WTC11 (cell line): ENCODE measurements at regions not wholly inside any gene's neighbourhood (a gene's known extent, or its start where the extent isn't known, plus 50 kb on each side); places are given as distances from the start of the nearest gene placed in this dataset.

ENCODE experiments used
- ATAC-seq: fragments of 200-7000 bp; cut with Tn5 transposase; 2 replicates; pipeline ENCODE4 v1.10.0; 2021; ENCODE audit warnings: mild to moderate bottlenecking, moderate library complexity
- CTCF ChIA-PET: fragments of 300-600 bp; sonication (Branson Sonifier 250); formaldehyde crosslinking; loops from one replicate; lab custom pipeline; 2021; ENCODE audit warnings: antibody characterized with exemption; lab: Charles Lee
- POLR2A ChIA-PET: fragments of 350-600 bp; sonication (Branson Sonifier 250); formaldehyde crosslinking; loops from one replicate; lab custom pipeline; 2021; ENCODE audit warnings: antibody characterized with exemption; lab: Charles Lee
- DNase-seq: peaks from one replicate; pipeline ENCODE4 v3.0.0; 2021; ENCODE audit warnings: low spot score
- H3K27ac Mint-ChIP-seq: 2 replicates; pipeline ENCODE4 v1.8.0; 2021; ENCODE audit warnings: mixed read lengths
- H3K27me3 Mint-ChIP-seq: 2 replicates; pipeline ENCODE4 v1.8.0; 2021; ENCODE audit warnings: low read depth, mild to moderate bottlenecking, moderate library complexity, mixed read lengths
- H3K36me3 Mint-ChIP-seq: 2 replicates; pipeline ENCODE4 v1.8.0; 2021; ENCODE audit warnings: mixed read lengths
- H3K4me1 Mint-ChIP-seq: 2 replicates; pipeline ENCODE4 v1.8.0; 2022; ENCODE audit warnings: mixed read lengths
- H3K4me3 Mint-ChIP-seq: 2 replicates; pipeline ENCODE4 v1.8.0; 2021; ENCODE audit warnings: mild to moderate bottlenecking, moderate library complexity, mixed read lengths
- H3K9me3 Mint-ChIP-seq: 2 replicates; pipeline ENCODE4 v1.8.0; 2021; ENCODE audit warnings: mixed read lengths
- FOXP1 ChIP-seq: sonication (generic); formaldehyde crosslinking; IDR thresholded peaks from 2 replicates; pipeline ENCODE4 v1.8.0; 2022; ENCODE audit warnings: missing genetic modification reagents, mild to moderate bottlenecking, moderate library complexity, borderline replicate concordance
- GABPB1 ChIP-seq: sonication (generic); formaldehyde crosslinking; IDR thresholded peaks from 2 replicates; pipeline ENCODE4 v1.8.1; 2023; ENCODE audit warnings: mild to moderate bottlenecking, missing genetic modification reagents
- GTF2I ChIP-seq: fragments of 250-450 bp; sonication (Bioruptor Pico); conservative IDR thresholded peaks from 2 replicates; pipeline ENCODE4 v1.4.0; 2021; ENCODE audit warnings: mild to moderate bottlenecking
- JAZF1 ChIP-seq: fragments of 250-450 bp; sonication (Bioruptor Pico); IDR thresholded peaks from 2 replicates; pipeline ENCODE4 v1.9.0; 2021; ENCODE audit warnings: moderate library complexity, mild to moderate bottlenecking, inconsistent platforms
- MXD4 ChIP-seq: fragments of 250-450 bp; sonication (Bioruptor Pico); IDR thresholded peaks from 2 replicates; pipeline ENCODE4 v1.8.0; 2021; ENCODE audit warnings: mild to moderate bottlenecking, moderate library complexity, borderline replicate concordance
- NR3C1 ChIP-seq: sonication (generic); formaldehyde crosslinking; conservative IDR thresholded peaks from 2 replicates; pipeline ENCODE4 v1.8.1; 2023; ENCODE audit warnings: low read depth, mild to moderate bottlenecking, missing genetic modification reagents
- RELA ChIP-seq: sonication (generic); formaldehyde crosslinking; IDR thresholded peaks from 2 replicates; pipeline ENCODE4 v1.8.1; 2022; ENCODE audit warnings: missing genetic modification reagents, mild to moderate bottlenecking, borderline replicate concordance
- SMAD3 ChIP-seq: sonication (generic); formaldehyde crosslinking; IDR thresholded peaks from 2 replicates; pipeline ENCODE4 v1.8.0; 2022; ENCODE audit warnings: missing genetic modification reagents, mild to moderate bottlenecking, borderline replicate concordance
- SOX15 ChIP-seq: fragments of 250-450 bp; sonication (Bioruptor Pico); IDR thresholded peaks from 2 replicates; pipeline ENCODE4 v1.9.0; 2021; ENCODE audit warnings: mild to moderate bottlenecking
- TCF7 ChIP-seq: sonication (generic); formaldehyde crosslinking; IDR thresholded peaks from 2 replicates; pipeline ENCODE4 v1.8.0; 2022; ENCODE audit warnings: mild to moderate bottlenecking, low read depth, missing genetic modification reagents, moderate library complexity
- ZNF121 ChIP-seq: sonication (generic); formaldehyde crosslinking; IDR thresholded peaks from 2 replicates; pipeline ENCODE4 v1.8.0; 2023; ENCODE audit warnings: missing genetic modification reagents
- ZNF219 ChIP-seq: sonication (generic); formaldehyde crosslinking; IDR thresholded peaks from 2 replicates; pipeline ENCODE4 v1.8.0; 2023; ENCODE audit warnings: missing genetic modification reagents, mild to moderate bottlenecking, borderline replicate concordance
- ZNF232 ChIP-seq: sonication (generic); formaldehyde crosslinking; IDR thresholded peaks from 2 replicates; pipeline ENCODE4 v1.8.0; 2022; ENCODE audit warnings: mild to moderate bottlenecking, missing genetic modification reagents
- ZNF317 ChIP-seq: sonication (generic); formaldehyde crosslinking; IDR thresholded peaks from 2 replicates; pipeline ENCODE4 v1.8.1; 2023; ENCODE audit warnings: low read depth, mild to moderate bottlenecking, moderate library complexity, missing genetic modification reagents, borderline replicate concordance
- TF ChIP-seq, protein P1 (sequence below): sonication (generic); formaldehyde crosslinking; IDR thresholded peaks from 2 replicates; pipeline ENCODE4 v1.8.1; 2023; ENCODE audit warnings: mild to moderate bottlenecking, missing genetic modification reagents, moderate library complexity
- TF ChIP-seq, protein P2 (sequence below): fragments of 250-450 bp; sonication (Bioruptor Pico); IDR thresholded peaks from 2 replicates; pipeline ENCODE4 v1.9.0; 2021; ENCODE audit warnings: mild to moderate bottlenecking
- TF ChIP-seq, protein P3 (sequence below): sonication (generic); formaldehyde crosslinking; IDR thresholded peaks from 2 replicates; pipeline ENCODE4 v1.8.1; 2023; ENCODE audit warnings: mild to moderate bottlenecking, missing genetic modification reagents
- TF ChIP-seq, protein P4 (sequence below): sonication (generic); formaldehyde crosslinking; IDR thresholded peaks from 2 replicates; pipeline ENCODE4 v1.8.0; 2022; ENCODE audit warnings: mild to moderate bottlenecking, missing genetic modification reagents
- TF ChIP-seq, protein P5 (sequence below): fragments of 200-600 bp; IDR thresholded peaks from 2 replicates; pipeline ENCODE4 v1.8.0; 2022; ENCODE audit warnings: antibody characterized with exemption
- TF ChIP-seq, protein P6 (sequence below): sonication (generic); formaldehyde crosslinking; IDR thresholded peaks from 2 replicates; pipeline ENCODE4 v1.8.1; 2022; ENCODE audit warnings: low read depth, mild to moderate bottlenecking, moderate library complexity, missing genetic modification reagents, borderline replicate concordance
- TF ChIP-seq, protein P7 (sequence below): fragments of 250-450 bp; sonication (Bioruptor Pico); IDR thresholded peaks from 2 replicates; pipeline ENCODE4 v1.9.0; 2021; ENCODE audit warnings: mild to moderate bottlenecking
- TF ChIP-seq, protein P8 (sequence below): sonication (generic); formaldehyde crosslinking; IDR thresholded peaks from 2 replicates; pipeline ENCODE4 v1.8.0; 2022; ENCODE audit warnings: mild to moderate bottlenecking, missing genetic modification reagents

DNA sequence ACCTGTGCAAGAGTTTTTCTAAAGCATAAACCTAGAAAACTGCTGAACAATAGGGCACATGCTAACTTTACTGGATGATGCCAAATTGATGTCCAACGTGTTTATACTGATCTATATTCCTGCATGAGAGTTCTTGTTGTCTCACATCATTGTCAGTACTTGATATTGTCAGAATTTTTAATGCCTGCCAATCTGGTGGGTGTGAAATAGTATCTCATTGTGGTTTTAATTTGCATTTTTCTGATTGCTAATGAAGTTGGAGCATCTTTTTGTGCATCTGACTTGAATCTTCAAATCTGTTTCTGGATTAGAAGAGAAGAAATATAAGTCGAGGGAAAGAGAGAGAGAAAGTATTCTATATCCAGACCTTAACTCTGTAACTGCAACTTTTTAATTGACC is 309.8 kb upstream of the KIAA1217 start:
- no peaks in the 10 kb centered on the region for H3K4me1 Mint-ChIP-seq
- ATAC-seq = no peak
- H3K4me3 Mint-ChIP-seq = no peak overlapping the region
- ChIA-PET CTCF (no interaction called here), POLR2A (no interaction called here)
- H3K27me3 Mint-ChIP-seq = no peaks in the 10 kb centered on the region
- H3K36me3 Mint-ChIP-seq = no peaks in the 10 kb centered on the region
- DNase-seq = no peak
- no peak for TF ChIP-seq GABPB1
- no peak for TF ChIP-seq MXD4 (CRISPR knock-in tag)
- no peak for TF ChIP-seq GTF2I (CRISPR knock-in tag)
- TF ChIP-seq, protein P1, sequence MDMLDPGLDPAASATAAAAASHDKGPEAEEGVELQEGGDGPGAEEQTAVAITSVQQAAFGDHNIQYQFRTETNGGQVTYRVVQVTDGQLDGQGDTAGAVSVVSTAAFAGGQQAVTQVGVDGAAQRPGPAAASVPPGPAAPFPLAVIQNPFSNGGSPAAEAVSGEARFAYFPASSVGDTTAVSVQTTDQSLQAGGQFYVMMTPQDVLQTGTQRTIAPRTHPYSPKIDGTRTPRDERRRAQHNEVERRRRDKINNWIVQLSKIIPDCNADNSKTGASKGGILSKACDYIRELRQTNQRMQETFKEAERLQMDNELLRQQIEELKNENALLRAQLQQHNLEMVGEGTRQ (CRISPR knock-in tag) = no peak
- TF ChIP-seq, protein P2, sequence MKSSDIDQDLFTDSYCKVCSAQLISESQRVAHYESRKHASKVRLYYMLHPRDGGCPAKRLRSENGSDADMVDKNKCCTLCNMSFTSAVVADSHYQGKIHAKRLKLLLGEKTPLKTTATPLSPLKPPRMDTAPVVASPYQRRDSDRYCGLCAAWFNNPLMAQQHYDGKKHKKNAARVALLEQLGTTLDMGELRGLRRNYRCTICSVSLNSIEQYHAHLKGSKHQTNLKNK (CRISPR knock-in tag) = no peak
- TF ChIP-seq, protein P3, sequence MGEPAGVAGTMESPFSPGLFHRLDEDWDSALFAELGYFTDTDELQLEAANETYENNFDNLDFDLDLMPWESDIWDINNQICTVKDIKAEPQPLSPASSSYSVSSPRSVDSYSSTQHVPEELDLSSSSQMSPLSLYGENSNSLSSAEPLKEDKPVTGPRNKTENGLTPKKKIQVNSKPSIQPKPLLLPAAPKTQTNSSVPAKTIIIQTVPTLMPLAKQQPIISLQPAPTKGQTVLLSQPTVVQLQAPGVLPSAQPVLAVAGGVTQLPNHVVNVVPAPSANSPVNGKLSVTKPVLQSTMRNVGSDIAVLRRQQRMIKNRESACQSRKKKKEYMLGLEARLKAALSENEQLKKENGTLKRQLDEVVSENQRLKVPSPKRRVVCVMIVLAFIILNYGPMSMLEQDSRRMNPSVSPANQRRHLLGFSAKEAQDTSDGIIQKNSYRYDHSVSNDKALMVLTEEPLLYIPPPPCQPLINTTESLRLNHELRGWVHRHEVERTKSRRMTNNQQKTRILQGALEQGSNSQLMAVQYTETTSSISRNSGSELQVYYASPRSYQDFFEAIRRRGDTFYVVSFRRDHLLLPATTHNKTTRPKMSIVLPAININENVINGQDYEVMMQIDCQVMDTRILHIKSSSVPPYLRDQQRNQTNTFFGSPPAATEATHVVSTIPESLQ = no peak
- TF ChIP-seq FOXP1 (CRISPR knock-in tag) = no peak
- TF ChIP-seq, protein P4, sequence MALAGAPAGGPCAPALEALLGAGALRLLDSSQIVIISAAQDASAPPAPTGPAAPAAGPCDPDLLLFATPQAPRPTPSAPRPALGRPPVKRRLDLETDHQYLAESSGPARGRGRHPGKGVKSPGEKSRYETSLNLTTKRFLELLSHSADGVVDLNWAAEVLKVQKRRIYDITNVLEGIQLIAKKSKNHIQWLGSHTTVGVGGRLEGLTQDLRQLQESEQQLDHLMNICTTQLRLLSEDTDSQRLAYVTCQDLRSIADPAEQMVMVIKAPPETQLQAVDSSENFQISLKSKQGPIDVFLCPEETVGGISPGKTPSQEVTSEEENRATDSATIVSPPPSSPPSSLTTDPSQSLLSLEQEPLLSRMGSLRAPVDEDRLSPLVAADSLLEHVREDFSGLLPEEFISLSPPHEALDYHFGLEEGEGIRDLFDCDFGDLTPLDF (CRISPR knock-in tag) = no peak
- no peak for TF ChIP-seq ZNF232
- TF ChIP-seq SOX15 (CRISPR knock-in tag) = no peak
- TF ChIP-seq, protein P5, sequence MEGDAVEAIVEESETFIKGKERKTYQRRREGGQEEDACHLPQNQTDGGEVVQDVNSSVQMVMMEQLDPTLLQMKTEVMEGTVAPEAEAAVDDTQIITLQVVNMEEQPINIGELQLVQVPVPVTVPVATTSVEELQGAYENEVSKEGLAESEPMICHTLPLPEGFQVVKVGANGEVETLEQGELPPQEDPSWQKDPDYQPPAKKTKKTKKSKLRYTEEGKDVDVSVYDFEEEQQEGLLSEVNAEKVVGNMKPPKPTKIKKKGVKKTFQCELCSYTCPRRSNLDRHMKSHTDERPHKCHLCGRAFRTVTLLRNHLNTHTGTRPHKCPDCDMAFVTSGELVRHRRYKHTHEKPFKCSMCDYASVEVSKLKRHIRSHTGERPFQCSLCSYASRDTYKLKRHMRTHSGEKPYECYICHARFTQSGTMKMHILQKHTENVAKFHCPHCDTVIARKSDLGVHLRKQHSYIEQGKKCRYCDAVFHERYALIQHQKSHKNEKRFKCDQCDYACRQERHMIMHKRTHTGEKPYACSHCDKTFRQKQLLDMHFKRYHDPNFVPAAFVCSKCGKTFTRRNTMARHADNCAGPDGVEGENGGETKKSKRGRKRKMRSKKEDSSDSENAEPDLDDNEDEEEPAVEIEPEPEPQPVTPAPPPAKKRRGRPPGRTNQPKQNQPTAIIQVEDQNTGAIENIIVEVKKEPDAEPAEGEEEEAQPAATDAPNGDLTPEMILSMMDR = no peak
- no peak for TF ChIP-seq SMAD3 (CRISPR knock-in tag)
- no peak for TF ChIP-seq ZNF219 (CRISPR knock-in tag)
- no peak for TF ChIP-seq ZNF121
- no peak for TF ChIP-seq ZNF317 (CRISPR knock-in tag)
- TF ChIP-seq JAZF1 (CRISPR knock-in tag) = no peak
- no peak for TF ChIP-seq RELA (CRISPR knock-in tag)
- no peak for TF ChIP-seq TCF7 (CRISPR knock-in tag)
- peaks cover 17% of the 10 kb centered on the region for H3K9me3 Mint-ChIP-seq
- no peak overlapping the region for H3K27ac Mint-ChIP-seq

DNA sequence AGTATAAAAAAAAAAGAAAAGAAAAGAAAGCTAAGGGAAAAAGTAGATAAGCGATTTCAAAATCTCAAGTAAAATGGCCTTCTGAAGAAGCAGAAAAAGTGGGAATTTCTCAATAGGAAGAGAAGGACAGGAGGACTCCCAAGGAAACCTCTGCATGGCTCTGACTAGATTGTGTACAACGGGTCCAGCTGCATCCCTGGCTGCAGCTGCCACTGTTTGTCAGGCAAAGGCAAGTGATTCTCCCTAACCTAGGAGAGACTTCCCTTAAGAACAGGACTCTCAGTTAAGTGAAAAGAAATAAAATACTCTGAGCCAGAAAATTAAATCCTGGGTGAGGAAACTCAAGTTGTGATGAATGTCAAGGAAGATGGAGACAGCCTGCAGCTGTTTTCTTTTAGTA is 298.6 kb upstream of the KIAA1217 start:
- Mint-ChIP-seq H3K36me3 (0 out of 2 replicates have a peak, but pooled peaks cover 3% of the 10 kb centered on the region), H3K9me3 (peaks cover 18% of the 10 kb centered on the region), H3K4me1 (no peaks in the 10 kb centered on the region), H3K4me3 (no peak overlapping the region), H3K27me3 (peaks cover 3% of the 10 kb centered on the region; the same call in 1 of the 2 replicates), H3K27ac (no peak overlapping the region)
- no peak for ATAC-seq
- ChIA-PET CTCF (no interaction called here), POLR2A (no interaction called here)
- no peak for DNase-seq
- TF ChIP-seq FOXP1 (CRISPR knock-in tag) = no peak
- TF ChIP-seq NR3C1 (CRISPR knock-in tag) = no peak
- TF ChIP-seq, protein P6, sequence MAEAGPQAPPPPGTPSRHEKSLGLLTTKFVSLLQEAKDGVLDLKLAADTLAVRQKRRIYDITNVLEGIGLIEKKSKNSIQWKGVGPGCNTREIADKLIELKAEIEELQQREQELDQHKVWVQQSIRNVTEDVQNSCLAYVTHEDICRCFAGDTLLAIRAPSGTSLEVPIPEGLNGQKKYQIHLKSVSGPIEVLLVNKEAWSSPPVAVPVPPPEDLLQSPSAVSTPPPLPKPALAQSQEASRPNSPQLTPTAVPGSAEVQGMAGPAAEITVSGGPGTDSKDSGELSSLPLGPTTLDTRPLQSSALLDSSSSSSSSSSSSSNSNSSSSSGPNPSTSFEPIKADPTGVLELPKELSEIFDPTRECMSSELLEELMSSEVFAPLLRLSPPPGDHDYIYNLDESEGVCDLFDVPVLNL (CRISPR knock-in tag) = no peak
- TF ChIP-seq, protein P7, sequence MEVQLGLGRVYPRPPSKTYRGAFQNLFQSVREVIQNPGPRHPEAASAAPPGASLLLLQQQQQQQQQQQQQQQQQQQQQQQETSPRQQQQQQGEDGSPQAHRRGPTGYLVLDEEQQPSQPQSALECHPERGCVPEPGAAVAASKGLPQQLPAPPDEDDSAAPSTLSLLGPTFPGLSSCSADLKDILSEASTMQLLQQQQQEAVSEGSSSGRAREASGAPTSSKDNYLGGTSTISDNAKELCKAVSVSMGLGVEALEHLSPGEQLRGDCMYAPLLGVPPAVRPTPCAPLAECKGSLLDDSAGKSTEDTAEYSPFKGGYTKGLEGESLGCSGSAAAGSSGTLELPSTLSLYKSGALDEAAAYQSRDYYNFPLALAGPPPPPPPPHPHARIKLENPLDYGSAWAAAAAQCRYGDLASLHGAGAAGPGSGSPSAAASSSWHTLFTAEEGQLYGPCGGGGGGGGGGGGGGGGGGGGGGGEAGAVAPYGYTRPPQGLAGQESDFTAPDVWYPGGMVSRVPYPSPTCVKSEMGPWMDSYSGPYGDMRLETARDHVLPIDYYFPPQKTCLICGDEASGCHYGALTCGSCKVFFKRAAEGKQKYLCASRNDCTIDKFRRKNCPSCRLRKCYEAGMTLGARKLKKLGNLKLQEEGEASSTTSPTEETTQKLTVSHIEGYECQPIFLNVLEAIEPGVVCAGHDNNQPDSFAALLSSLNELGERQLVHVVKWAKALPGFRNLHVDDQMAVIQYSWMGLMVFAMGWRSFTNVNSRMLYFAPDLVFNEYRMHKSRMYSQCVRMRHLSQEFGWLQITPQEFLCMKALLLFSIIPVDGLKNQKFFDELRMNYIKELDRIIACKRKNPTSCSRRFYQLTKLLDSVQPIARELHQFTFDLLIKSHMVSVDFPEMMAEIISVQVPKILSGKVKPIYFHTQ (CRISPR knock-in tag) = no peak
- TF ChIP-seq, protein P8, sequence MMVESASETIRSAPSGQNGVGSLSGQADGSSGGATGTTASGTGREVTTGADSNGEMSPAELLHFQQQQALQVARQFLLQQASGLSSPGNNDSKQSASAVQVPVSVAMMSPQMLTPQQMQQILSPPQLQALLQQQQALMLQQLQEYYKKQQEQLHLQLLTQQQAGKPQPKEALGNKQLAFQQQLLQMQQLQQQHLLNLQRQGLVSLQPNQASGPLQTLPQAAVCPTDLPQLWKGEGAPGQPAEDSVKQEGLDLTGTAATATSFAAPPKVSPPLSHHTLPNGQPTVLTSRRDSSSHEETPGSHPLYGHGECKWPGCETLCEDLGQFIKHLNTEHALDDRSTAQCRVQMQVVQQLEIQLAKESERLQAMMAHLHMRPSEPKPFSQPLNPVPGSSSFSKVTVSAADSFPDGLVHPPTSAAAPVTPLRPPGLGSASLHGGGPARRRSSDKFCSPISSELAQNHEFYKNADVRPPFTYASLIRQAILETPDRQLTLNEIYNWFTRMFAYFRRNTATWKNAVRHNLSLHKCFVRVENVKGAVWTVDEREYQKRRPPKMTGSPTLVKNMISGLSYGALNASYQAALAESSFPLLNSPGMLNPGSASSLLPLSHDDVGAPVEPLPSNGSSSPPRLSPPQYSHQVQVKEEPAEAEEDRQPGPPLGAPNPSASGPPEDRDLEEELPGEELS (CRISPR knock-in tag) = no peak
- TF ChIP-seq, protein P1 (CRISPR knock-in tag) = no peak
- no peak for TF ChIP-seq SMAD3 (CRISPR knock-in tag)
- TF ChIP-seq RELA (CRISPR knock-in tag) = no peak
